Heart right ventricle (tissue), 16 donors: ENCODE measurements at regions not wholly inside any gene's neighbourhood (a gene's known extent, or its start where the extent isn't known, plus 50 kb on each side); places are given as distances from the start of the nearest gene placed in this dataset.

Experiments used
- ATAC-seq, 8 donors: fragments of 200-7000 bp; cut with Tn5 transposase; one replicate each; pipeline ENCODE4 v1.9.1; 2020; ENCODE audit warnings: mild to moderate bottlenecking in 8 of 8, moderate library complexity in 8 of 8, moderate number of reproducible peaks in 1 of 8
- DNase-seq, 2 donors: peaks; one replicate each; pipeline ENCODE4 v3.0.0-alpha.2; 2020
- H3K27ac ChIP-seq, 10 donors: fragments of 200-600 bp; sonication (generic) in 2 of 10; one replicate each; pipeline versions ENCODE4 v1.5.0 to v1.8.0; 2020 to 2022; ENCODE audit warnings: mild to moderate bottlenecking in 3 of 10
- H3K27me3 ChIP-seq, 7 donors: fragments of 200-600 bp; one replicate each; pipeline ENCODE4 v1.8.0; 2021 to 2022; ENCODE audit warnings: mild to moderate bottlenecking in 2 of 7
- H3K36me3 ChIP-seq, 9 donors: fragments of 200-600 bp; sonication (generic) in 1 of 9; one replicate each; pipeline versions ENCODE4 v1.5.0 to v1.8.0; 2020 to 2022; ENCODE audit warnings: mild to moderate bottlenecking in 2 of 9
- H3K4me1 ChIP-seq, 9 donors: fragments of 200-600 bp; sonication (generic) in 1 of 9; one replicate each; pipeline versions ENCODE4 v1.5.0 to v1.8.0; 2020 to 2022; ENCODE audit warnings: mild to moderate bottlenecking in 4 of 9
- H3K4me3 ChIP-seq, 10 donors: fragments of 200-600 bp; sonication (generic) in 2 of 10; one replicate each; pipeline versions ENCODE4 v1.5.0 to v1.8.0; 2020 to 2022; ENCODE audit warnings: mild to moderate bottlenecking in 7 of 10, moderate library complexity in 2 of 10
- H3K9me3 ChIP-seq, 11 donors: fragments of 200-600 bp in 10 of 11; sonication (generic) in 2 of 11; one replicate each; pipeline versions ENCODE4 v1.5.0 to v1.8.0; 2013 to 2022; ENCODE audit warnings: mild to moderate bottlenecking in 2 of 11, control low read depth in 1 of 11, moderate library complexity in 1 of 11
- WGBS, 2 donors: extraction: QIAGEN DNeasy Blood & Tissue Kit; methylation state at CpG; one replicate each; pipeline ENCODE4 v1.1.7; 2013; ENCODE audit warnings: inconsistent platforms in 1 of 2; 5-methylcytosine and 5-hydroxymethylcytosine counted together
- intact Hi-C, 10 donors: fragments of 100-400 bp; cut with DNase I; formaldehyde crosslinking; loops; one replicate each; pipeline versions ENCODE4 v1.11.1 to v1.14.2; 2022
- TF ChIP-seq, protein P1 (sequence below), 9 donors: fragments of 200-600 bp; sonication (generic) in 2 of 9; IDR thresholded peaks; one replicate each; pipeline versions ENCODE4 v1.5.0 to v1.8.0; 2021 to 2022; ENCODE audit warnings: antibody characterized with exemption in 9 of 9, mild to moderate bottlenecking in 5 of 9, moderate library complexity in 1 of 9
- donor health status: Arrhythmogenic right ventricular cardiomyopathy.
- donor health status: ischemic (EF 13 %, LVEDD 7.1; RV severe dilation, severe dysfunction).
- donor health status: healthy with polysubstance abuse.
- donor health status: DM: no; HTN: yes; CAD: no.
- donor health status: DM: no; HTN: no; CAD: no.
- donor health status: ischemic (EF 25% LVEDD 6.9; RV normal size, moderate dysfunction).
- donor health status: ischemic (EF 25% LVEDD 5.7; RV mildly dilated, moderate dysfunction).
- donor health status: healthy.
- donor health status: DM: yes; HTN: yes; CAD: no.
- donor health status: Ischemic cardiomyopathy.
- donor health status: ischemic (EF 35%, LVEDD 5.7; RV mildly dilated, moderate dysfunction).
- donor health status: nonischemic (EF 11% LVEDD 7.7; RV severe dilation, severe dysfunction).
- donor health status: DM: yes; HTN: yes; CAD: no.
- donor health status: PGD.
- donor health status: ischemic (EF 29% LVEDD 5.4; RV normal size, mild dysfunction).
- donor health status: nonischemic (EF 23%, LVEDD 6.1; RV moderate dilation, normal function).

GRCh38 chr2:12424809-12425208 is 291.9 kb upstream of the TRIB2 start:
- DNase-seq (peak in 1 of 2 donors; percentile 44), ATAC-seq (no peak)
- TF ChIP-seq, protein P1, sequence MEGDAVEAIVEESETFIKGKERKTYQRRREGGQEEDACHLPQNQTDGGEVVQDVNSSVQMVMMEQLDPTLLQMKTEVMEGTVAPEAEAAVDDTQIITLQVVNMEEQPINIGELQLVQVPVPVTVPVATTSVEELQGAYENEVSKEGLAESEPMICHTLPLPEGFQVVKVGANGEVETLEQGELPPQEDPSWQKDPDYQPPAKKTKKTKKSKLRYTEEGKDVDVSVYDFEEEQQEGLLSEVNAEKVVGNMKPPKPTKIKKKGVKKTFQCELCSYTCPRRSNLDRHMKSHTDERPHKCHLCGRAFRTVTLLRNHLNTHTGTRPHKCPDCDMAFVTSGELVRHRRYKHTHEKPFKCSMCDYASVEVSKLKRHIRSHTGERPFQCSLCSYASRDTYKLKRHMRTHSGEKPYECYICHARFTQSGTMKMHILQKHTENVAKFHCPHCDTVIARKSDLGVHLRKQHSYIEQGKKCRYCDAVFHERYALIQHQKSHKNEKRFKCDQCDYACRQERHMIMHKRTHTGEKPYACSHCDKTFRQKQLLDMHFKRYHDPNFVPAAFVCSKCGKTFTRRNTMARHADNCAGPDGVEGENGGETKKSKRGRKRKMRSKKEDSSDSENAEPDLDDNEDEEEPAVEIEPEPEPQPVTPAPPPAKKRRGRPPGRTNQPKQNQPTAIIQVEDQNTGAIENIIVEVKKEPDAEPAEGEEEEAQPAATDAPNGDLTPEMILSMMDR (IDR thresholded peaks at IDR 0.05), result no peak
- Histone ChIP-seq H3K4me1 (no peaks in the 10 kb centered on the region), H3K36me3 (no peaks in the 10 kb centered on the region), H3K27ac (no peak overlapping the region), H3K4me3 (no peak overlapping the region), H3K27me3 (no peaks in the 10 kb centered on the region), H3K9me3 (no peaks in the 10 kb centered on the region)
- intact Hi-C loops, result no loop called here
- 66 to 72% methylated on average over 3 of the region's 3 CpGs for WGBS, 2 donors

DNA sequence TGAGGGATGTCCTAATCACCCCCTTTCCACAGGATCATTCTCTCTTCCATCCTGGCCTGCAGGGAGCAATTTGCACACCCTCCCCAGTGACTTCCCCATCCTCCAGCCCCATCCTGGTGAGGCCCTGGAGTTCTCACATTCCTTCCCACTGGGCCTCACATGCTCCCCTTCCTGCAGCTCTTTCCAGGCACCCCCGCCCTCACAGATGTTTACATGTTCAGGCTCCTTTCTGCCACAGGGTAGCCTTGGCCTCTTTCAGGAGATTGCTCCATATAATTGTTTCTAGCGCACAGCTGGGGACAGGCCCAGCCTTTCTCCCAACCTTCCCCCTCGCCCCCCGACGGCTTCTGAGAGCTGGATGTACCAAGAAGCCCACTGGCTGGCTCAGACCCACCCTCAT is 288.4 kb upstream of the TRIB2 start:
- H3K4me1 ChIP-seq, result peaks cover 0 to 17% (median 0%) of the 10 kb centered on the region in 9 donors
- WGBS, 2 donors, result 82 to 87% methylated on average over 5 of the region's 5 CpGs
- DNase-seq, result no peak
- no peak for ATAC-seq
- H3K27me3 ChIP-seq, result no peaks in the 10 kb centered on the region
- H3K36me3 ChIP-seq, result no peaks in the 10 kb centered on the region
- TF ChIP-seq, protein P1 (IDR thresholded peaks at IDR 0.05), result no peak
- no peak overlapping the region for H3K27ac ChIP-seq
- H3K4me3 ChIP-seq, result no peak overlapping the region
- intact Hi-C loops, result no loop called here
- no peaks in the 10 kb centered on the region for H3K9me3 ChIP-seq

GRCh38 chr2:12428786-12429185 is 287.9 kb upstream of the TRIB2 start:
- DNase-seq (no peak), ATAC-seq (no peak)
- Histone ChIP-seq H3K27ac (no peak overlapping the region), H3K9me3 (no peaks in the 10 kb centered on the region), H3K4me1 (peaks cover 0 to 22% (median 0%) of the 10 kb centered on the region in 9 donors), H3K4me3 (no peak overlapping the region), H3K36me3 (no peaks in the 10 kb centered on the region), H3K27me3 (no peaks in the 10 kb centered on the region)
- 58 to 72% methylated on average over 1 of the region's 1 CpG for WGBS, 2 donors
- TF ChIP-seq, protein P1 (IDR thresholded peaks at IDR 0.05), result no peak
- intact Hi-C loops, result no loop called here

DNA sequence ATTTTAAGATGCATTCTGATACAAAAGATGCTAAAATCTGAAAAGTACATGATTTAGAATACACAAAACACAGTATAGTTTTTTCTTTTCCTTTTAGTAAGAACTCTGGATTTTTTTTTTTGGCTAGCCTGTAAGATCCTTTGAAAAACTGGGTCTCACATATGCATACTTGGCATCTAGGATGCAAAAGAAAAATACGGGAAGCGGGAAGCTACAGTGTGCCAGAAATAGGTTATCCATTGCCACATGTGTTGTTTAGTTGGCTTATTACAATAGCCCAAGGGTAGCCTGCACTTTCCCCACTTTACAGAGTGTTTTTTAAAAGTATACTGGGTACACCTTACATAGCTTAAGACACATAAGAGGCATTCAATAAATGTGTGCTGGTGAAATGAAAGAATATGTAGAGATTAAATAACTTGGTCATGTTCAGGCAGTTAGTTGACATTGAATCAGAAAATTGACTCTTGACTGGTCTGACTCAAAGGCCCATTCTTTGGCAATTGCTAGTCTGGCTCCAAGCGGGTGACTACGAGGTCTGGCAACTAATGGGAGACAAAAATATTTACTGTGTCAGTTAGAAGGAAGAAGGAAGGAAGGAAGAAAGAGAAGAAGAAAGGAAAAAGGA is 286.8 kb upstream of the TRIB2 start:
- no peaks in the 10 kb centered on the region for H3K9me3 ChIP-seq
- WGBS, 2 donors, result 85 to 87% methylated on average over 4 of the region's 4 CpGs
- no peak for ATAC-seq
- no peak for DNase-seq
- peaks cover 0 to 22% (median 0%) of the 10 kb centered on the region in 9 donors for H3K4me1 ChIP-seq
- TF ChIP-seq, protein P1 (IDR thresholded peaks at IDR 0.05), result no peak
- intact Hi-C loops, result no loop called here
- peak overlapping the region in 1 of 10 donors; percentile 49 for H3K27ac ChIP-seq
- H3K27me3 ChIP-seq, result no peaks in the 10 kb centered on the region
- no peak overlapping the region for H3K4me3 ChIP-seq
- H3K36me3 ChIP-seq, result no peaks in the 10 kb centered on the region
